Smooth muscle cell (in vitro differentiated cells): ENCODE measurements at regions not wholly inside any gene's neighbourhood (a gene's known extent, or its start where the extent isn't known, plus 50 kb on each side); places are given as distances from the start of the nearest gene placed in this dataset.

Experiments used
- DNase-seq: peaks from one replicate; lab custom pipeline; 2025; ENCODE audit not compliant: unreplicated experiment; lab: John Stamatoyannopoulos, UW
- H2AFZ ChIP-seq: fragments of 200-600 bp; sonication (generic); 2 replicates; pipeline ENCODE4 v1.6.0; 2016; ENCODE audit warnings: antibody characterized with exemption, low read depth, mild to moderate bottlenecking
- H3F3A ChIP-seq: fragments of 200-600 bp; sonication (generic); 2 replicates; pipeline ENCODE4 v1.6.0; 2017; ENCODE audit warnings: antibody characterized with exemption, low read depth
- H3K27ac ChIP-seq: fragments of 200-600 bp; sonication (generic); 2 replicates; pipeline ENCODE4 v1.5.1; 2016; ENCODE audit warnings: low read depth, mild to moderate bottlenecking
- H3K27me3 ChIP-seq: fragments of 200-600 bp; sonication (generic); 2 replicates; pipeline ENCODE4 v1.6.1; 2016; ENCODE audit warnings: low read depth, mild to moderate bottlenecking
- H3K36me3 ChIP-seq: fragments of 200-600 bp; sonication (generic); 2 replicates; pipeline ENCODE4 v1.5.1; 2016; ENCODE audit warnings: low read depth
- H3K4me1 ChIP-seq: fragments of 200-600 bp; sonication (generic); 2 replicates; pipeline ENCODE4 v1.5.1; 2016; ENCODE audit warnings: low read depth
- H3K4me2 ChIP-seq: fragments of 200-600 bp; sonication (generic); 2 replicates; pipeline ENCODE4 v1.6.0; 2016; ENCODE audit warnings: mild to moderate bottlenecking
- H3K4me3 ChIP-seq: fragments of 200-600 bp; sonication (generic); 2 replicates; pipeline ENCODE4 v1.5.1; 2016; ENCODE audit warnings: mild to moderate bottlenecking
- H3K79me2 ChIP-seq: fragments of 200-600 bp; sonication (generic); 2 replicates; pipeline ENCODE4 v1.6.0; 2016; ENCODE audit warnings: low read depth, mild to moderate bottlenecking
- H3K9ac ChIP-seq: fragments of 200-600 bp; sonication (generic); 2 replicates; pipeline ENCODE4 v1.6.0; 2016; ENCODE audit warnings: low read depth
- H3K9me3 ChIP-seq: fragments of 200-600 bp; sonication (generic); replicated peaks from 2 replicates; pipeline ENCODE4 v1.5.1; 2016; ENCODE audit warnings: low read depth
- H4K20me1 ChIP-seq: fragments of 200-600 bp; sonication (generic); 2 replicates; pipeline ENCODE4 v1.6.0; 2016; ENCODE audit warnings: low read depth
- CTCF ChIP-seq: fragments of 200-600 bp; sonication (generic); IDR thresholded peaks from 2 replicates; pipeline ENCODE4 v1.5.1; 2017; ENCODE audit warnings: borderline replicate concordance, mild to moderate bottlenecking, antibody characterized with exemption; ENCODE audit not compliant: insufficient read depth, poor library complexity, severe bottlenecking
- WGBS: methylation state at CpG from one replicate; pipeline ENCODE4 v1.1.7; 2016; ENCODE audit warnings: low lambda C conversion rate; 5-methylcytosine and 5-hydroxymethylcytosine counted together

GRCh38 chr7:94296881-94297280, 97.8 kb upstream of the COL1A2 start:
- no peak for DNase-seq
- WGBS: 52% methylated on average over 2 of the region's 2 CpGs
- H4K20me1 ChIP-seq: no peaks in the 10 kb centered on the region
- no peaks in the 10 kb centered on the region for H3K9me3 ChIP-seq
- no peaks in the 10 kb centered on the region for H3K36me3 ChIP-seq
- no peak overlapping the region for H2AFZ ChIP-seq
- H3F3A ChIP-seq: peaks cover 22% of the 10 kb centered on the region
- peak overlapping the region; percentile 85 for H3K4me2 ChIP-seq
- peaks cover 74% of the 10 kb centered on the region for H3K79me2 ChIP-seq
- no peak for TF ChIP-seq CTCF
- H3K4me1 ChIP-seq: peaks cover 26% of the 10 kb centered on the region
- peak overlapping the region; percentile 76 for H3K9ac ChIP-seq
- peak overlapping the region; percentile 45 for H3K4me3 ChIP-seq
- peak overlapping the region; percentile 94 for H3K27ac ChIP-seq
- H3K27me3 ChIP-seq: no peaks in the 10 kb centered on the region

- 9% methylated on average over 5 of the region's 5 CpGs for WGBS
- Histone ChIP-seq H3K9me3 (no peaks in the 10 kb centered on the region), H3F3A (peaks cover 24% of the 10 kb centered on the region), H4K20me1 (no peaks in the 10 kb centered on the region), H3K9ac (peak overlapping the region; percentile 83), H3K36me3 (no peaks in the 10 kb centered on the region), H3K27ac (peak overlapping the region; percentile 94), H2AFZ (no peak overlapping the region), H3K27me3 (no peaks in the 10 kb centered on the region), H3K79me2 (peaks cover 76% of the 10 kb centered on the region), H3K4me1 (peaks cover 31% of the 10 kb centered on the region), H3K4me2 (peak overlapping the region; percentile 85), H3K4me3 (peak overlapping the region; percentile 45)
- DNase-seq: peak; percentile 9
- no peak for TF ChIP-seq CTCF
These were observed 97.3 kb upstream of the COL1A2 start for GRCh38 chr7:94297397-94297838.

GRCh38 chr7:94298943-94299342, 95.8 kb upstream of the COL1A2 start:
- 12% methylated on average over 3 of the region's 3 CpGs for WGBS
- no peaks in the 10 kb centered on the region for H3K9me3 ChIP-seq
- no peaks in the 10 kb centered on the region for H3K27me3 ChIP-seq
- H4K20me1 ChIP-seq: no peaks in the 10 kb centered on the region
- H3F3A ChIP-seq: peaks cover 26% of the 10 kb centered on the region
- no peak for TF ChIP-seq CTCF
- H3K4me3 ChIP-seq: no peak overlapping the region
- H3K4me1 ChIP-seq: peaks cover 47% of the 10 kb centered on the region
- H3K27ac ChIP-seq: peak overlapping the region; percentile 94
- H2AFZ ChIP-seq: no peak overlapping the region
- H3K79me2 ChIP-seq: peaks cover 67% of the 10 kb centered on the region
- H3K9ac ChIP-seq: peak overlapping the region; percentile 83
- no peak for DNase-seq
- peak overlapping the region; percentile 78 for H3K4me2 ChIP-seq
- H3K36me3 ChIP-seq: no peaks in the 10 kb centered on the region

- Histone ChIP-seq H3K9me3 (no peaks in the 10 kb centered on the region), H3K9ac (peak overlapping the region; percentile 8), H3F3A (peaks cover 34% of the 10 kb centered on the region), H3K36me3 (no peaks in the 10 kb centered on the region), H2AFZ (no peak overlapping the region), H3K27ac (peak overlapping the region; percentile 94), H3K4me3 (no peak overlapping the region), H3K4me2 (peak overlapping the region; percentile 78), H3K4me1 (peaks cover 50% of the 10 kb centered on the region), H3K79me2 (peaks cover 54% of the 10 kb centered on the region), H4K20me1 (no peaks in the 10 kb centered on the region), H3K27me3 (no peaks in the 10 kb centered on the region)
- WGBS: 67% methylated on average over 8 of the region's 8 CpGs
- no peak for DNase-seq
- TF ChIP-seq CTCF: no peak
These were observed 94.4 kb upstream of the COL1A2 start for GRCh38 chr7:94300176-94300835.
